ENCODE measurements at regions not wholly inside any gene's neighbourhood (a gene's known extent, or its start where the extent isn't known, plus 50 kb on each side); places are given as distances from the start of the nearest gene placed in this dataset.
A peak's percentile ranks its signal among the peaks of the same experiment; 100 is the strongest.

DNA sequence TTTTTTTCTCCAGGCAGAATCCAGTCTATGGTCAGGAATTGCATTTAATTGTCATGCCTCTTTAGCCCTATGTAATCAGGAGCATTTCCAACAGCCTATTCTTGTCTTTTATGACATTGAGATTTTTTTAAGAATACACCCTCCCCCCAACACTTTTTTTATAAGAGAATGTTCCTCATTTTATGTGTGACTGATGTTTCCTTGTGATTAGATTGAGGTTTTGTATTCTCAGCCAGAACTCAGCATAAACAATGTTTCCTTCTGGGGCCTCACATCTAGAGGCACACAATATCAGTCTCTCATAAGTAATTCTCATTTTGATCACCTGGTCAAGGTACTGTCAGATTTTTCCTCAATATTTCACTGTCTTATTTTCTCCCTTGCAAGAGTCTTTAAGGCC lies 193.4 kb upstream of the PDE1C start:
- DNase-seq = no peak

DNA sequence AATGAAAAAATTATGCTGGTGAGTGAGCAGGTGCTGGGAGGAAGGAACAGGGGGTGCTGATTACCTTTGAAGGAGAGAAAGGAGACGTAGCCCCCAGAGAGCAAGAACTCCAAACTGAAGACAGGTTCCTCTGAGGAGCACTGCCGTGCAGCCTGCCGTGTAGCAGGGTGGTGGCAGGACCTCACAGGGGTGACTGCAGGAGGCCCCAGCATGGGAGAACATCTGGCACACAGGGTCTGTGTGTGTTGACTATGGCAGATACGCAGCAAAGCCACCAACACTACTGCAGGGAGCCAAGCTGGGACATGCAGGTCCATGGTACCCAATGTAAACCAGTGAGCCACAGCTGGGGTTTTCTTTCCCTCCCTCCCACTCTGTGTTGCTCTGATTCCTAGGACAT lies 192.1 kb upstream of the PDE1C start:
- no peak for DNase-seq

DNA sequence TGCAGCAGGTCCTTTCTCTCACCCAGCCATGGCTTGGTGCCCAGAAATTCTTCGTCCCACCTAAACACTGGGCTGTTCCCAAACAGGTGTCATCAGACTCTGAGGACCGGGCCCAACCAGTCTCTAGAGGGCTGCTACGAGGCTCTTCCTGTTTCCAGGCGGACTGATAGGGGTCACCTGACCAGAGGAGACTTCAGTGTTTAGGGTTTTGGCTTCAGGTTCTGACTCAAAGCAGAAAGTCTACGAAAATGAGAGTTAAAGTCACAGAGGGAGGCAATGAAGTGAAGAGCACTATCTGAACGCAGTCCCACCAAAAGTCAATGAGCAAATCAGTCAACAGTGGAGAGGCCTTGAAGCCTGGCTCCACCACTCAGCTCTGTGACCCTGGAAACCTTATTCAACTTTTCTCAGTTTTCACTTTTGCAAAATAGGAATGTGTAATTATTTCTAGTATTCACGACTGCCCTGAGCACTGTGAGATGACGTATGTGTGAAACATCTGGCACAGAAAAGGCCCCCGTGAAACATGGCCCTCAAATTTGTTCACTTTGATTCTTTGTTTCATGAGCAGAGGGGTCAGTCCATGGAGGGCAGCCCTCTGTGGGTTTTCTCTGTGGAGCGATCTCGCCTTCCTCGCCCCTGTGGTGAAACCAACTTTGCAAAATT lies 189.9 kb upstream of the PDE1C start:
- DNase-seq = no peak

DNA sequence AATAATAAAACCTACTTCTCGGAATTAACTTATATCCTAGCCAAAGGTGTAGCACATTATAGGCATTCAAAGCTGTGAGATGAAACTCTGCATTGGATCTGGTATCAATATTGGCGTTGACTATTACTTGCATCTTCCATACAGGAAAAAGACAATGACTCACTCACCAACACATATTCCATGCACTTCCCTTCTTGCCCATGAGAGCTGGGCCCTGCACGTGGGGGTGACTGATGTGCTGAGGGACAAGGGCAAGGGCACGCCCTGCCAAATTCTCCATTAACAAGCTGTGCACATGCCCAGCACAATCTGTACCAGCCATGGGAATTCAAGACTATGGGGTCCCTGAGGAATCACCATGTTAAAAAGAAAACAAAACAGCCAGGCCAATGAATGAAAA lies 188.1 kb upstream of the PDE1C start:
- no peak for DNase-seq

DNA sequence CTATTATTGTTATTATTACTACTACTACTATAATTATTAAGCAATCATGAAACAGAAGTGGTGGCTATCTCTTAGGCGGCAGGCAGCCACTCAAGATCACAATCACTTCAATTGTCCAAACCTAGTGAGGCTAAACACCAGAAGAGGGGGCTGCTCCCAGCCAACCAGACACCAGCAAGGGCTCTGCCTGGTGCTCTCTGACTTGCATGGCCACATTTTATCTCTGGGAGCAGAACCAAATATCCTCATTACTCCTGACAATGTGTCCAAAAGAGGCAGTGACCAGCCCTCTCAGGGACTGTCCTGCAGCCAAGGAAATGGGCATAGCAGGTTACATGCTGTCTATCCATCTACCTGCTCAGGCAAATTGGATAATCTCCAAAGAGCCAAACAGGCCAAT lies 187.4 kb upstream of the PDE1C start:
- peak in 1 of 14 donors; percentile 91 for DNase-seq

DNA sequence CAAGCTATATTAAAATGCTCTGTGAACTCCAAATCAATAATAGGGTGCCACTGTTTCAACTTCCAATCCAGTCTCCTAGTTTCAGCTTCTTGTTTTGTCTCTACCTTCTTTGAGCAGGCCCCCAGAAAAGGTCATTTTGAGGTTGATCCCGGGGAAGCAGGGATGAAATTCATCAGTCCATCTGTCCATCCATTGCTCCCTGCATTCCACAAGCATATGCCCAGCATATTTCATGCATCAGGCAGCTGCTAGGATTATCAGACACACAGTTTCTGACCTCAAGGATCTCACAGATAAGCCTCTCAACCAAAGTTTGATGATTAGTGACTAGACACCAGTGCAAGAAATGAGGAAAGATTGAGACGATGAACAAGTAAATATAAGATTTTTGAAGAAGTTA lies 186.6 kb upstream of the PDE1C start:
- no peak for DNase-seq

DNA sequence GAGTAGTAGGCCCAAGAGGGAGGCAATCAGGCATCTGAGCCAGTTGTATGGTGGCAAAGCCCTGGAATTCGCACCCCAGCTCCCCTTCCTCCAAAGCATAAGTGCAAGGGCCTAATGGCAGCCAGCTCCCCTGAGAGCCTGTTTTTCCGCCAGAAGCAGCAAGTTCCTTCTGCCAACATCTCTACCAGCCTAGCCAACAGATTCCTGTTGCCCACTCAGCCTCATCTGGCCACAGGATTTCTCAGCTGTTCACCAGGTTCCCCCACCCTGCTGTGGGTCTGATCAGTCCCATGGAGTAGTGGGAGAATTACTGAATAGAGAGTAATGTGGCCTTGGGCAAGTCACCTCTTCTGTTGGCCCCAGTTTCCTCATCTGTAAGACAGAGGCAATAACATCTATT lies 186.2 kb upstream of the PDE1C start:
- no peak for DNase-seq

DNA sequence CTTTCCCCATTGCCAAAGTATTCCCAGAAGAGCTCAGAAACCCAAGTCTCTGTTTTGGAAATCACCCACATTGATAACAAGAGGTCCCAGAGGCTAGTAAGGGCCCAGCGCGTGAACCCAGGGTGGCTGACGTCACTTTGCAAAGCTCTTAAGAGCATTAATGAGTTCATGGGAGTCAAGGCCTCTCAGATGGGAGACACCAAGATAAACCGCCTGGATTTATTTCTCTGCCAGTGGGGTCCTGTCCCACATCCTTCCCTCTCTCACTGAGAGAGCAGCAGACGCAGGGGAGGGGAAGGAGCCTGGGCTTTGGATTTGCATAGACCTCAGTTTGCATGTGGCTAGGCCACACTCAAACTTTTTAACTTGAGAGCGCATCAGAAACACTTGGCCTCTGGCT lies 184.8 kb upstream of the PDE1C start:
- DNase-seq = no peak

DNA sequence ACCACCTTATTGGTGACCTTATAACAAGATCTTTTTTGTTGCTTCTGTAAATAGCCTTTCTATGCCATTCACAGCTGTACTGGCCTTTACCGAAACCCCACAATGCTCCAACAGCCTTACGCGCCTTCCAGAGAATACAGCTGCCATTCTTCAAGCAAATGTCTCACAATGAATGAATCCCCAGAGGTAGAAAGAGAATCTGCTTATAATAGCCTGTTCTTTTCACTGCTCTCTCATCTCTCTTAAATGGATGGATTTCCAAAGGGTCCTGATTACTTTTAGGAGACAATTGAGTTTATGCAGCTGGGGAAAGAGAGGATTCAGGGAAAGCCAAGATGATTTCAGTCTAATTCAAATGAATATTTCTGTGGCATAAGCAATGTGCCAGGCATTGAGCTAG lies 183.1 kb upstream of the PDE1C start:
- no peak for DNase-seq

DNA sequence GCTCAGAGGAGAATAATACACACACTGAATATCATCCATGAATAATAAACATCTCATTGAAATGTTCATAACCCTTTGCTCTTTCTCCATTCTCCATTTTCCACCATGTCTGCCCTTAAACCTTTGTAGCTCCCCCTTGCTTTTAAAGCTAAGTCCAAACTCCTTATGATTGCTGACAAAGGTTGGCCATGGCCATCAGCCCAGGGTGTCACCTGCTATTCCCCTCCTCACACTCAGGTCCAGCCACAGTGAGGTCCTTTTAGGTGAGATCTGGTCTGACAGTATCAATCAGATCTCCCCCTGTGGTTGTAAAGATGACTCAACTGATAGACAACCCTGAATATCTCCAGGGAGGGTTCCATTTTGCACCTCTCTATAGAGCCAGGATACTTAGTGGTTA lies 181.5 kb upstream of the PDE1C start:
- DNase-seq = no peak

DNA sequence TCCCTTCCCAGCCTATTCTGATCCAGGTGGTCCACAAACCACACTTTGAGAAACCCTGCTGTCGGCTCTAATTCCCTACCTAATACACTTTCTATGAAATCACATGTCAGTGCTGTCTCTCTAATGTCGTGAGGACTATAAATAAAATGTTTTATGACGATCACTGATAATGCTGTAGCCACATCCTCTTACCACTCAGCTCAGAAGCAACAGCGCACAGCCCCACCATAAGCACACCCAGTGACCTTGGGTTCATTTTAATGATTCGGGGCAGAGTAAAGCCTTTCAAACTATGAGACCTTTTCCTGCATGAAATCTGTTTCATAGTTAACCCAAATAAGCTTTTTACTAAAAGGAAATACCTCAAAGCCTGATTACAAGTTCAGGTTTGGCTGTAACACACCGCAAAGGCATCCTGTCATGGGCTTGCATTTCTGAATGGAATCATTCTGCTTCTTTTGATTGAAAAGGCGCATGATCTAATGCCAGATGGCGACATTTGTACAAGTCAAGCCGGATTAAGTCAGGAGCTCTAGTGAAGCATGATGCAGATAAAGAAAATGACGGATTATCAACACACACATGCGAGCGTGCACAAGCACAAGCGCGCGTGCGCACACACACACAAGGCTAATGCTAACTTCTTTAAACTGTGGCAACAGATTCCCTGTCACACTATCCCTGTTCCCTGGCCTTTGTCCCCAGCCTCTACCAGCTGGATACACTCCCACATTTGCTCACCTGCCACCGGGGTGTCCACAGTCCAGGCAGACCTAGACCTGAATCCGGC lies 180.5 kb upstream of the PDE1C start:
- peak in 1 of 14 donors; percentile 84 for DNase-seq

DNA sequence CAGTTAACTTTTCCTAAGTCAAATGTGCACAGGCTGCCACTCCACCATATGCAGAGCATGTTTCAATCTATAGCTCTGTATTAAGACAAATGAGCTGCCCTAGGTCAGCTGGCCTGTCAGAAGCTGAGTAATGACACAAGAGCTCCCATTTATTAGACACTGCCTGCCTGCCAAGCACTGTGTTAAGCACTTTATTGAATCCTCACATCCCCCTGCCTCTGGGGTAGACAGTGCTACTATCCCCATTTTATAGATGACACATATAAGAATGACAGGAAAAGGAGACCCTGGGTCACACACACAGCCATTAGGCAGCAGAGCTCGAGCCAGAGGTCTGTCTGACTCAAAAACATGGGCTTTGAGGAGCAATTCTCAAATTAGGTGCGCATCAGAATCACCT lies 179.8 kb upstream of the PDE1C start:
- no peak for DNase-seq

DNA sequence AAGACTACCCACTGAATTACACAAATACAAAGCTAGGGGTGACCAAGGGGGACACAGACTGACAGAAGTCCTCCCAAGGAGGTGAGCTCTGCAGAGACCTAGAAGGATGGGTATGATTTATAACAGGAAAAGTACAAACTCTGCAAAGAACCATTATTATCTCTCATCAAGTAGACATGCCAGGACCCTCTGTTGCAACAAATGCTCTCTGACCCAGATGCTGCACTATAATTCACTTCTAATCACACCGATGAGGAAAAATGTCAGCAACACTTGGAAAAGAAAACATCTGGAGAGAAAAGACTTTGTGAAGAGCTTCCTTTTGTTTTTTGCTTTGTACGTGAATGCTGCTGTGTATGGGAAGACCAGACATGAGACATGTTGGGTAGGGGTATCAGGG lies 178.3 kb upstream of the PDE1C start:
- DNase-seq = no peak

DNA sequence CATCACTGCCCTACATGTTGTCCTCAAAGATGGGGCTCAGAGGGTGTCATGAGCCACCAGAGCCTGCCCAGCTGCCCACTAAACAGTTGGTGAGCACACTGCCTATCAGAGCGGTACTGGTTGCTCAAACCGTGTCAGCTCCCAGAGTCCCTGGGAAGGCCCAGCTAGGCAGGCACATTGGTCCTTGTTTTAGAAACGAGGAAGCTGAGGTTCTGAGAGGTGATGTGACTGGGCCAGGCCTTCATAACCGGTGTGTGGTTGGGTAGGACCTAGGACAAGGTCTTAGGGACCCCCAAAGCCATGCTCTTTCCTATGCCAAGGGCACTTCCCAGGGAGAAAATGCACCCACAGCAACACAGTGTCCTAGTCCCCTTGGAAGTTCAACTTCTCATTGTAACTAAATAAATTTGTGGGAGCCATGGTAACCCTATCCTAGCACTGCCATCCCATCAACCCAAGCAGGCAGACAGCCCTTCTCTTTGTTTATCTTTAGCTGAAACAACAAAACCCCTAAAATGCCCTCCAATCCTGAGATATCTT lies 174.7 kb upstream of the PDE1C start:
- DNase-seq = no peak

DNA sequence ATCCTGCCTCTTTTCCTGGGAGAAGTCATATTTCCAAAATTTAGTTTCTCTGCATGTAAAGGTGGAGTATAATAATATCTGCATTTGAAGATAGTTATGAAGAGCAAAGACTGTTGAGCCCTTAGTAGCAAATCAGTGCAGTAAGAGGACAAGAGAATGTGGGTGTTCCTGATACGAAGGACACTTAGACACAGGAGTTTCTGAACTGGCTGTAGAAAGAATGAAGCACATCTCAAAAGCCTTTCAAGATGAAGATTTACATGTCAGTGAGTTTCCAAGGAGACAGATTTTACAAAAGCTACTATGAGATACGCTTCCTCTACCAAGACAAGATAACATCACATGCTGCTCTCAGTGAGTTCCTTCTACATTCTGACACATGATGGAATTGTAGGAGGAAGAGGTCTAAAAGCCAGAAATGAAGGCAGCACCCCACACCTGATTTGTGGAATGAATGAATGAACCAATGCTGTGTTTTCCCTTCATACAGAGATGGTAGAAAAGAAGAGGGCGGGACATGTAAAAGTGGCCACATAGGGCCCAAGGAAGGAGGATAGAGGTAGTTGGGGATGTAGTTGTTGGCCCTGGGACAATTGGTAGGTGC lies 173.6 kb upstream of the PDE1C start:
- DNase-seq = no peak

DNA sequence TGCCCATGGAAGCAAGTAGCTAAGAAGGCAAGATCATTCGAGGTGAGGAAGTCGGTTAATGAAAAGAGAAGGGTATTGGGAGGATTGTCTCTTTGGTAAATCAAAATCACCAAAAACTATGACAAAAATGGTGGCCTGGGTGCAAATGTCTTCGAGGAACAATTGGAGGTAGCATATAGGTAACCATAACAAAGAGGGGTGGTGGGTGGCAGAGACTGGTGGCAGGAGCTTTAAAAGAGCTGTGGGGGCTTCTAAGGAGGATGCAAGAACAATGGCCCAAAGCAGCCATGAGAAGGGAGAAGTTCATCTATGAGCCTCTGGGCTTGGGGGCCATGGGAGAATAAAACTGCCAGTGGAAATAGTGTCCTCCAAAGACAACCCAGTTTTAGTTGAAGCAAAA lies 172.2 kb upstream of the PDE1C start:
- no peak for DNase-seq

DNA sequence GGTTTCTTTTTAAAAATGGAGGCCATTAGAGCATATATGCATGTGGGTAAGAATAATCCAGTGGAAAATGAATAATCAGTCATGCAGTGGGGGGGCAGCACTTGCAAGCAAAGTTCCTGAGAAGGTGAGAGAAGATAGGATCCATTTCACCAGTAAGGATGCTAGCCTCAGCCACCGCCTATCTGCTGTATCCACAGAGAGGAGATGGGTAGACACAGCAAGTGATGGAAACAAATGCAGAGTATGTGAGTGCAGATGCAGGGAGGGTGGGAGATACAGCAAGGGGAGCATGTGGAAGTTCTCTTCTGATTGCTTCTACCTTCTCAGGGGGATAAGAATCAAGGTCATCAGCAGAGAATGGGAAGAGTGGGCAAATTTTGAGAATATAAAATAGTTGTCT lies 171.4 kb upstream of the PDE1C start:
- DNase-seq = no peak

DNA sequence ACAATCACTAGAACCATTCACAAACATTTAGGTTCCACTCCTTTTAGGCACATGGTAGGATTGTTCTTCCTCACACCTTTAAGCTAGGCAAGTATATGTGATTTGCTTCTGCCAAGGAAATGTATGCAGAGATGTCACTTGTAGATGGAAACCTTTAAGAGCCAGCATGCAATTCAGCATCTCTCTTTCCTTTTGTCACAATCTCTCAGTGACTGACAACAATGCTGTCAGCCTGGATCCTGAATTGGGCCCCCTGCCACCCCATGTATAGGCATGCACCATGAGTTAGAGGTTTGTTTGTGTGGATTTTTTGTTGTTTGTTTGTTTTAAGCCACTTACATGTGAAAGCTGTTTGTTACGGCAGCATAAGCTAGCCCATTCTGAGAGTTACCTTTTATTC lies 169.6 kb upstream of the PDE1C start:
- no peak for DNase-seq

DNA sequence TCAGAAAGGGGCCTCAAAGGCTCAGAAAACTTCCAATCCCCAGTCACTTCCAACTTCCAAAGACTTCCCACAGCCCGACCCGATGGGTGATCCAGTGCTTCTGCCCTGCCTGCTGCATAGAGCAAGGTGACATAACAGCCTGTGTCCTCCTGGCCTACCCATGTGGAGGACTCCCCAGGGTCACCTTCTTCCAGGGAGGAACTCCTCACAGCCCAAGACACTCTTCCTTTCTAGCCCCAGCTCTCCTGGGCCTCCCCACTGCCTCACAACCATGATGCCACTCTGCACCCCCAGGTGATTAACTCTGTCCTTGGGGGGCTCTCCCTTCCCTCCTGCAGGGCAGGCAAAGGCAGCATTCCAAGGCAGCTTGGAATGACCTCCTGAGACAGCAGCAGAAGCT lies 158.4 kb upstream of the PDE1C start:
- no peak for DNase-seq

DNA sequence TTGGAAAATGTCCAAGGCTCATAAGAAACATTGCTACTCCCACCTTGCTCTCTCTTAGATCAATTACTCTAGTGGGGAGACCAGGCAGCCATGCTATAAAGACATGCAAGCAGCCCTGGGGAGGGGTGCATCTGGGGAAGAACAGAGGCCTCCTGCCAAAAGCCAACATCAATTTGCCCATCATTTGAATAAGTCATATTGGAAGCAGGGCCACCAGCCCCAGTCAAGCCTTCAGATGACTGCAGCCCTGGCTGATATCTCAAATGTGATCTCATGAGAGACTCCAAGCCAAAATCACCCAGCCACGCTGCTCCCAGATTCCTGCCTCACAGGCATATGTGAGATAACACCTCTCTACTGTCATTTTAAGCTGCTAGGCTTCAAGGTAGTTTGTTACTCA lies 157.5 kb upstream of the PDE1C start:
- no peak for DNase-seq

DNA sequence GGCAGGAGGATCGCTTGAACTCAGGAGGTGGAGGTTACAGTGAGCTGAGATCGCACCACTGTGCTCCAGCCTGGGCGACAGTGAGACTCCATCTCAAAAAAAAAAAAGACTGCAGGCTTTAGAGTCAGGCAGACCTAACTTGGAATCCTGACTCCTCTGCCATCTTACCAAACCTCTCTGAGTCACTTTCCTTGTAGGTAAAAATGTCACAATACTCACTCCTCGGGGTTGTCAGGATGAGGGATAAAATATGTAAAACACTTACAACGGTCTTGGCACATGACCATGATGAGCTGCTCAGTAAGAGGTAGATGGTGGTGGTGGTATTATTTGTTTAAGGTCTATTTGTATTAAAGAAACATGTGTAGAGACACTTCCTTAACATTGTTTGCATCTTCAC lies 154.1 kb upstream of the PDE1C start:
- DNase-seq = no peak

DNA sequence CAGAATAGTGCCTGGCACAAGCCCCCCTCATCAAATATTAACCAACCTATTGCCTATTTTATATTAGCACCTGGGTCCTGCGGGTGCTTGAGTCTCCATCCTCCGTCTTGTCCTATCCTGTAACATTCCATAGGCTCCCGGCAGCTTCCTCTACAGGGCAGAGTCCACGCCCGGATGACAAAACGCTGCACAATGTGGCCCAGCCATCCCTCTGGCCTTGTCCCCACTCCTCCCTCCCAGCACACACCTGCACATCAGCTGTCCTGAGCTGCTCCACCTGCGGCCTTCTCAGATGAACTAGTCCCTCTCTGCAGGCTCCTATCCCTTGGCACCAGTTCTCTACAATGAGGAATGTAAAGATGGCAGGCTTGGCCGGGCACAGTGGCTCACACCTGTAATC lies 153.5 kb upstream of the PDE1C start:
- no peak for DNase-seq

DNA sequence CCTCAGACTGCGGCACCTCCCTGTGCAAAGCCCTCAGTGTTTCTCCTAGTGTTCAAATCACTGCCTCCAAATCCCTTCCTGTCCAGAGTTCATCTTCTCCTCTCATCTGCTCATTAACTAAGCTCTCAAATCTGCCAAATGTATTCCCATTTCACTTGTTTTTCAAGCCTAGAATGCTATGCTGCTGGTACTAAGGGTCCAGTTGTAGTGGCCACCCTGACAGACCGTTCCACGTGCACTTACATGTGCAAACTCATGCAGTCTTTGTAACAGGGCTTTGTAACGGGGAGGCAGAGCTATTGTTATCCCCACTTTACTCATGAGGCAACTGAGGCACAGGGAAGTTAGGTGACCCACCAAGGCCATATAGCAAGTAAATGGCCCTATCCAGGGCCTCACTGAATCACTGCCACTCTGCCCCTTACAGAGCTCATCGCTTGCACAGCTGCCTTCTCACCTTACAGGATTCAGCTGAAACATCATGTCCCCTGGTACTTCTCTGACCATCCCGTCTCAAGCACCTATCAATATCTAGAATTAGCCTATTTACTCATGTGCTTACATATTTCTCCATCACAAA lies 153.0 kb upstream of the PDE1C start:
- no peak for DNase-seq
